ENCODE measurements at regions not wholly inside any gene's neighbourhood (a gene's known extent, or its start where the extent isn't known, plus 50 kb on each side); places are given as distances from the start of the nearest gene placed in this dataset.

DNA sequence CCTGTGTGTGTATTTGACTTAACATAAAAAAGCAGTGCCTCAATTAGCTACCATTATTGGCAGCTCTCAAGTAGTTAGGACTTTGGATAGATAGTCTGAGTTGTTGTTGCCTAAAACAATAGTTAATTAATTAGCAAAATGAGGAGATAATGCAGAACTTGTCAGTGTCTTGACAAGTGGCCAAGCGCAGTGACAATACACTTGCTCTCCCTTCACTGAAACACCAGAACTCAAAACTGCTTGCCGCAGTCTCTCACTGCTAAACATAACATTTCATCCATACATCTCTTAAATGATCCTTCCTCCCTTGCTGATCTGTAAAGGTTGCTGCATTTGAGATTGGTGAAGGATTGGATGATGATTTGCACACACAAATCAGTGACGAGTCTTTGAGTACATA, 61.7 kb downstream of the ARHGAP35 start:
- no peaks in the 10 kb centered on the region for H3K27me3 ChIP-seq
- intact Hi-C loops (cut with DNase I) = loop anchor here in 1 of 4 donors (10.0 kb wide), 1 partner anchor 48 kb away; no protein-coding TSS in a partner anchor
- TF ChIP-seq, protein P1, sequence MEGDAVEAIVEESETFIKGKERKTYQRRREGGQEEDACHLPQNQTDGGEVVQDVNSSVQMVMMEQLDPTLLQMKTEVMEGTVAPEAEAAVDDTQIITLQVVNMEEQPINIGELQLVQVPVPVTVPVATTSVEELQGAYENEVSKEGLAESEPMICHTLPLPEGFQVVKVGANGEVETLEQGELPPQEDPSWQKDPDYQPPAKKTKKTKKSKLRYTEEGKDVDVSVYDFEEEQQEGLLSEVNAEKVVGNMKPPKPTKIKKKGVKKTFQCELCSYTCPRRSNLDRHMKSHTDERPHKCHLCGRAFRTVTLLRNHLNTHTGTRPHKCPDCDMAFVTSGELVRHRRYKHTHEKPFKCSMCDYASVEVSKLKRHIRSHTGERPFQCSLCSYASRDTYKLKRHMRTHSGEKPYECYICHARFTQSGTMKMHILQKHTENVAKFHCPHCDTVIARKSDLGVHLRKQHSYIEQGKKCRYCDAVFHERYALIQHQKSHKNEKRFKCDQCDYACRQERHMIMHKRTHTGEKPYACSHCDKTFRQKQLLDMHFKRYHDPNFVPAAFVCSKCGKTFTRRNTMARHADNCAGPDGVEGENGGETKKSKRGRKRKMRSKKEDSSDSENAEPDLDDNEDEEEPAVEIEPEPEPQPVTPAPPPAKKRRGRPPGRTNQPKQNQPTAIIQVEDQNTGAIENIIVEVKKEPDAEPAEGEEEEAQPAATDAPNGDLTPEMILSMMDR (IDR thresholded peaks at IDR 0.05) = no peak
- TF ChIP-seq EP300 (IDR thresholded peaks at IDR 0.05) = no peak
- TF ChIP-seq POLR2A (IDR thresholded peaks at IDR 0.05) = no peak
- no peak for DNase-seq
- H3K27ac ChIP-seq = no peak overlapping the region
- H3K4me3 ChIP-seq = no peak overlapping the region
- 91 to 94% (median 93%) methylated on average over 3 of the region's 3 CpGs for WGBS, 3 donors
- no peaks in the 10 kb centered on the region for H3K9me3 ChIP-seq
- no peaks in the 10 kb centered on the region for H3K36me3 ChIP-seq
- peaks cover 9% of the 10 kb centered on the region for H3K4me1 ChIP-seq (ENCODE audit: insufficient read depth)

DNA sequence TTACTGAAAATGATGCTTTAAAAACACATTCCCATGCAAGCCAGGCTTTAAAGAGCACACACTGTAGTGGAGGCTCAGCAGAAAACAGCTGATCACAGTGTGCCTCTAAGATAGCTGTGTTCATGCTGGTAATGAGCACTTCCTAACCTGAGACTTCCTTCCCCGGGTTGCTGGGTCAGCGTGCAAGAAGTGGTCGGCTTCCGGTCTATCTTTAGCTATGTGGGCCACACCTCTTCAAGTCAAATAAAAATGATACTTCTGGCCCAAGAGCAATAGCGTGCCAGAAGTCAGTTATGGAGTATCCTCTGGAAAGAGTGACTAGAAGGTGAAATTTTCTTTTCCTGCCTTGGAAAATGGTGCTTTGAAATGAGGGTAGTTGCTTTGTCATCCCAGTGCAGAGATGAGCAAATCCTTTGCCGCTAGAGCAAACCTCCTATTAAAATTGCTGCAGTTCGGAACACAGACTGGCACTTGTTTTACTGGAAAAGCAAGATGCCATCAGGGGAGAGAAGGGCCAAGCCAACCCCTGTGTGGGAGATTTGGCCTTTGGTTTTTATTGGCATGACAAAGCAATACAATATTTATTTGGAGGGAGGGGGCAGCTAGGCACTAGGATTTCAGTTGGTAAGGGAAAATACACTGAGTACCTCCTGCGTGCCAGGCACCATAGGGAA, 64.2 kb downstream of the ARHGAP35 start:
- Histone ChIP-seq H3K27me3 (no peaks in the 10 kb centered on the region), H3K4me1 (ENCODE audit: insufficient read depth) (peaks cover 9% of the 10 kb centered on the region), H3K9me3 (no peaks in the 10 kb centered on the region), H3K27ac (no peak overlapping the region), H3K36me3 (no peaks in the 10 kb centered on the region), H3K4me3 (no peak overlapping the region)
- TF ChIP-seq POLR2A (IDR thresholded peaks at IDR 0.05) (no peak), EP300 (IDR thresholded peaks at IDR 0.05) (no peak)
- TF ChIP-seq, protein P1 (IDR thresholded peaks at IDR 0.05) = no peak
- intact Hi-C loops (cut with DNase I) = loop anchor here in 1 of 4 donors (10.0 kb wide), 1 partner anchor 50 kb away; no protein-coding TSS in a partner anchor
- WGBS, 3 donors = 43 to 45% (median 45%) methylated on average over 8 of the region's 8 CpGs
- DNase-seq = no peak

DNA sequence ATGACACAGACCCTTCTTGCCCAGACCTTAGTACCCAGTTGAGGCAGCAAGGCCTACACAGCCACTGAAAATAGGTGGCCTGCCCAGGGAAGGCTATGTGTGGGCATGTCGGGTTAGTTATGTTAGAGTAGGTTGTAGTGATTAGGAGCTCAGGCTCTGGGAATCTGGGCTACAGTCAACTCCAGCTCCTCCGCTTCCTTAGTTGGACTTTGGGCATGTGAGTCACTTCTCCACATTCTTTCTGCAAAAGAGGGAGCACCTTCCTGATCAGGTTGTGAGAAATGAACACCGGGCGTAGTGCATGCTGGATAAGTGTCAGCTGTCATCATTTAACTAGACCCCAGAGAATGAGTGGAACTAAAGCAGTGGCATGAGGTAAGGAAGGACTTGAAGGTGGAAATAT, 64.8 kb downstream of the ARHGAP35 start:
- no peak for DNase-seq
- intact Hi-C loops (cut with DNase I) = loop anchor here in 1 of 4 donors (10.0 kb wide), 1 partner anchor 51 kb away; no protein-coding TSS in a partner anchor
- H3K9me3 ChIP-seq = no peaks in the 10 kb centered on the region
- no peak overlapping the region for H3K4me3 ChIP-seq
- no peak overlapping the region for H3K27ac ChIP-seq
- TF ChIP-seq, protein P1 (IDR thresholded peaks at IDR 0.05) = no peak
- TF ChIP-seq POLR2A (IDR thresholded peaks at IDR 0.05) (no peak), EP300 (IDR thresholded peaks at IDR 0.05) (no peak)
- no peaks in the 10 kb centered on the region for H3K27me3 ChIP-seq
- 88 to 90% (median 89%) methylated on average over 4 of the region's 4 CpGs for WGBS, 3 donors
- no peaks in the 10 kb centered on the region for H3K36me3 ChIP-seq
- H3K4me1 ChIP-seq (ENCODE audit: insufficient read depth) = peaks cover 9% of the 10 kb centered on the region

DNA sequence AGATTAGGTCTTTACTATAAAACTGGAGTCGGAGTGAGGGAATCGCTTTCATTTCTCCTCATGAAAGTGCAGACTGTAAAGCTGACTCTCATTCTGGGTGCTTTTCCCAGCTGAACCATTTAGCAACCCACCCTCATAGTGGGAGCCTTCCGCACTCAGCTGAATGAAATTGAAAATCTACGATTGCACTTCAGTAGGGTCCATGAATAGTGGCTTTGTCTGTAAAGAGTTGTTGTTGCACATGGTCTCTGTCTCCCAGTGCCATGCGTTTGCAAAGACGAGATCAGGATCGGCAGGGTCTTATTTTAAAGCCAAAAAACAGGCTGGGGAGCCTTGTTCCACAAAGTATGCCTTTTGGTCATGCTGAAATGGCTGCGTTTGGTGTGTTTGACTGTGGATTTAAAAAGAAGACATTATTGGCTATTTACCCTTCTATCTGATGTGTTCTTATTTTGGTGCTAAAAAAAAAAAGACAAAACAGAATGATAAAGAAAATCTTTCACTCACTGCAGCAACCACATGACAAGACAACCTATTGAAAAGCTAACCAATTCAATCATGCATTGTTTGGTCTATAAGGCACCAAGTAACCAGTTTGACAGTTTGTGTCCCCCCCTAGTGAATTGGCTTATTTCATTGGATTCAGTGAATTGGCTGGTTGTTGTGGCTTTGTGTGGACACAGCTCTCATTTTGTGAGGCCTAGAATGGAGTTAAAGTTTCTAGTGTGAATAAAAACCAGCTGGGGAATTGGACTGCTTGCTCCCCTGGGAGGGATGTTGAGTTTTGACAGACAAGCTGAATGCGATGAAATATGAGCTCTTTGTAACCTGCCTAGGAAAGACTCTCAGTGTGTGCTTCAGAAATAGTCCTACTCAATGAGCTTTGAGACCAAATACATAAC, 65.6 kb downstream of the ARHGAP35 start:
- Histone ChIP-seq H3K4me3 (no peak overlapping the region), H3K9me3 (no peaks in the 10 kb centered on the region), H3K27ac (no peak overlapping the region), H3K36me3 (no peaks in the 10 kb centered on the region), H3K27me3 (no peaks in the 10 kb centered on the region), H3K4me1 (ENCODE audit: insufficient read depth) (peaks cover 9% of the 10 kb centered on the region)
- no peak for DNase-seq
- no peak for TF ChIP-seq EP300 (IDR thresholded peaks at IDR 0.05)
- TF ChIP-seq POLR2A (IDR thresholded peaks at IDR 0.05) = no peak
- TF ChIP-seq, protein P1 (IDR thresholded peaks at IDR 0.05) = no peak
- intact Hi-C loops (cut with DNase I) = loop anchor here in 1 of 4 donors (10.0 kb wide), 1 partner anchor 52 kb away; no protein-coding TSS in a partner anchor
- WGBS, 3 donors = 76 to 87% (median 84%) methylated on average over 9 of the region's 9 CpGs
